ENCODE measurements at regions not wholly inside any gene's neighbourhood (a gene's known extent, or its start where the extent isn't known, plus 50 kb on each side); places are given as distances from the start of the nearest gene placed in this dataset.
"Not testable (repeated sequence)": the region's sequence is repeated elsewhere in the genome, so short reads cannot be mapped to it uniquely, and the experiment has no call there.

DNA sequence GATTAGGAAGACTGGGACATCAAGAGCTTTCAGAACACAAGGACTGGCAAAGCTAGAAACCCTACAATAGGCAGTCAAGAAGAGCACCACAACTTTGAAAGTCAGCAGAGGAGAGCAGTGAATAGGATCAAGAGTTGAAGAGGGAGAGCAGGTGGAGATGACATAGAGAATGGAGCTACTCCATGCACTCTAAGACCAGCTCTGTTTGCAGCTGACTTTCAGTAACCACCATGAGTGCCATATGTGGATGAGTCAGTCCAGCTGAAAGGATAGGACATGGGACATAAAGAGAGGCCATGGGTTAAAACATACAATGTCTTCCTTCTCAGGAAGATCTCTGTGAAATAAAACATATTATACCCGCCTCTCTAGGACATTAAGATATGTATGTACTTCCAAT is 289.1 kb upstream of the KLF4 start:
- no peak for DNase-seq (ENCODE audit: low read depth, low spot score)
- TF ChIP-seq YY1 (IDR thresholded peaks at IDR 0.05; ENCODE audit: insufficient read depth, insufficient read length) = no peak
- no peaks in the 10 kb centered on the region for H3K27me3 ChIP-seq (ENCODE audit: insufficient read depth, insufficient read length)
- H3K4me3 ChIP-seq (ENCODE audit: insufficient read length, low read depth) = no peak overlapping the region
- 0 out of 2 replicates have a peak, but pooled peaks cover 1% of the 10 kb centered on the region for H3K9me3 ChIP-seq (ENCODE audit: insufficient read depth, low read length)
- no peak overlapping the region for H3K9ac ChIP-seq (ENCODE audit: insufficient read length, low read depth)
- H3K36me3 ChIP-seq (ENCODE audit: insufficient read depth, insufficient read length, low read length) = no peaks in the 10 kb centered on the region
- no peaks in the 10 kb centered on the region for H3K4me1 ChIP-seq (ENCODE audit: insufficient read depth, insufficient read length)

DNA sequence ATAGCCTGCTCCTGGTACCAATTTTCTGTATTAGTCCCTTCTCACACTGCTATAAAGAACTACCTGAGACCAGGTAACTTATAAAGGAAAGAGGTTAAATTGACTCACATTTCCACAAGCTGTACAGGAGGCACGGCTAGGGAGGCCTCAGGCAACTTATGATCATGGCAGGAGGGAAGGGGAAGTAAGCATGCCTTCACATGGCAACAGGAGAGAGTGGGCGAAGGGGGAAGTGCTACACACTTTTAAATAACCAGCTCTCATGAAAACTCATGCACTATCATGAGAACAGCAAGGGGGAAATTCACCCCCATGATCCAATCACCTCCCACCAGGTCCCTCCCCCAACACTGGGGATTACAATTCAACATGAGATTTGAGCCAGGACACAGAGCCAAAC is 284.5 kb upstream of the KLF4 start:
- not testable (repeated sequence) for H3K4me3 ChIP-seq (ENCODE audit: insufficient read length, low read depth); H3K27me3 ChIP-seq (ENCODE audit: insufficient read depth, insufficient read length); H3K4me1 ChIP-seq (ENCODE audit: insufficient read depth, insufficient read length); H3K9ac ChIP-seq (ENCODE audit: insufficient read length, low read depth); H3K36me3 ChIP-seq (ENCODE audit: insufficient read depth, insufficient read length, low read length); DNase-seq (ENCODE audit: low read depth, low spot score)
- H3K9me3 ChIP-seq (ENCODE audit: insufficient read depth, low read length) = peaks cover 20% of the 10 kb centered on the region; the same call in 1 of the 2 replicates

- Histone ChIP-seq H3K9me3 (ENCODE audit: insufficient read depth, low read length) (peaks cover 20% of the 10 kb centered on the region; the same call in 1 of the 2 replicates), H3K36me3 (ENCODE audit: insufficient read depth, insufficient read length, low read length) (no peaks in the 10 kb centered on the region), H3K4me3 (ENCODE audit: insufficient read length, low read depth) (no peak overlapping the region), H3K27me3 (ENCODE audit: insufficient read depth, insufficient read length) (no peaks in the 10 kb centered on the region), H3K9ac (ENCODE audit: insufficient read length, low read depth) (no peak overlapping the region), H3K4me1 (ENCODE audit: insufficient read depth, insufficient read length) (peaks cover 6% of the 10 kb centered on the region)
- TF ChIP-seq SUZ12 (IDR thresholded peaks at IDR 0.05; ENCODE audit: extremely low read depth, insufficient read depth, insufficient read length) = no peak
- TF ChIP-seq ZNF274 (IDR thresholded peaks at IDR 0.05; ENCODE audit: low read depth, low read length) = no peak
- TF ChIP-seq YY1 (IDR thresholded peaks at IDR 0.05; ENCODE audit: insufficient read depth, insufficient read length) = no peak
- DNase-seq (ENCODE audit: low read depth, low spot score) = no peak
Measured at GRCh38 chr9:107772988-107773387, 283.4 kb upstream of the KLF4 start.

GRCh38 chr9:107770716-107771115 is 281.1 kb upstream of the KLF4 start:
- H3K4me3 ChIP-seq (ENCODE audit: insufficient read length, low read depth) = no peak overlapping the region
- no peak for DNase-seq (ENCODE audit: low read depth, low spot score)

GRCh38 chr9:107768224-107768623 is 278.7 kb upstream of the KLF4 start:
- DNase-seq (ENCODE audit: low read depth, low spot score) = no peak
- H3K27me3 ChIP-seq (ENCODE audit: insufficient read depth, insufficient read length) = no peaks in the 10 kb centered on the region
- no peaks in the 10 kb centered on the region for H3K36me3 ChIP-seq (ENCODE audit: insufficient read depth, insufficient read length, low read length)
- peaks cover 15% of the 10 kb centered on the region; the same call in 1 of the 2 replicates for H3K9me3 ChIP-seq (ENCODE audit: insufficient read depth, low read length)
- TF ChIP-seq SUZ12 (IDR thresholded peaks at IDR 0.05; ENCODE audit: extremely low read depth, insufficient read depth, insufficient read length) (no peak), ZNF274 (IDR thresholded peaks at IDR 0.05; ENCODE audit: low read depth, low read length) (no peak), YY1 (IDR thresholded peaks at IDR 0.05; ENCODE audit: insufficient read depth, insufficient read length) (no peak)
- no peak overlapping the region for H3K4me3 ChIP-seq (ENCODE audit: insufficient read length, low read depth)
- no peak overlapping the region for H3K9ac ChIP-seq (ENCODE audit: insufficient read length, low read depth)
- peaks cover 6% of the 10 kb centered on the region for H3K4me1 ChIP-seq (ENCODE audit: insufficient read depth, insufficient read length)

More at GRCh38 chr9:107770716-107771115, 281.1 kb upstream of the KLF4 start:
- TF ChIP-seq SUZ12 (IDR thresholded peaks at IDR 0.05; ENCODE audit: extremely low read depth, insufficient read depth, insufficient read length) (no peak), YY1 (IDR thresholded peaks at IDR 0.05; ENCODE audit: insufficient read depth, insufficient read length) (no peak), ZNF274 (IDR thresholded peaks at IDR 0.05; ENCODE audit: low read depth, low read length) (no peak)
- no peaks in the 10 kb centered on the region for H3K36me3 ChIP-seq (ENCODE audit: insufficient read depth, insufficient read length, low read length)
- no peak overlapping the region for H3K9ac ChIP-seq (ENCODE audit: insufficient read length, low read depth)
- H3K27me3 ChIP-seq (ENCODE audit: insufficient read depth, insufficient read length) = no peaks in the 10 kb centered on the region
- peaks cover 20% of the 10 kb centered on the region; the same call in 1 of the 2 replicates for H3K9me3 ChIP-seq (ENCODE audit: insufficient read depth, low read length)
- H3K4me1 ChIP-seq (ENCODE audit: insufficient read depth, insufficient read length) = peaks cover 6% of the 10 kb centered on the region

- Histone ChIP-seq H3K9me3 (ENCODE audit: insufficient read depth, low read length) (peaks cover 10% of the 10 kb centered on the region; the same call in 1 of the 2 replicates), H3K9ac (ENCODE audit: insufficient read length, low read depth) (no peak overlapping the region), H3K4me3 (ENCODE audit: insufficient read length, low read depth) (no peak overlapping the region)
Measured at GRCh38 chr9:107767711-107768110, 278.1 kb upstream of the KLF4 start.

GRCh38 chr9:107763469-107763868 is 273.9 kb upstream of the KLF4 start:
- H3K4me1 ChIP-seq (ENCODE audit: insufficient read depth, insufficient read length); H3K36me3 ChIP-seq (ENCODE audit: insufficient read depth, insufficient read length, low read length); H3K27me3 ChIP-seq (ENCODE audit: insufficient read depth, insufficient read length); H3K4me3 ChIP-seq (ENCODE audit: insufficient read length, low read depth); H3K9me3 ChIP-seq (ENCODE audit: insufficient read depth, low read length); DNase-seq (ENCODE audit: low read depth, low spot score); H3K9ac ChIP-seq (ENCODE audit: insufficient read length, low read depth): not testable (repeated sequence)

More at GRCh38 chr9:107767711-107768110, 278.1 kb upstream of the KLF4 start:
- no peak for TF ChIP-seq ZNF274 (IDR thresholded peaks at IDR 0.05; ENCODE audit: low read depth, low read length)
- TF ChIP-seq YY1 (IDR thresholded peaks at IDR 0.05; ENCODE audit: insufficient read depth, insufficient read length) = no peak
- no peak for TF ChIP-seq SUZ12 (IDR thresholded peaks at IDR 0.05; ENCODE audit: extremely low read depth, insufficient read depth, insufficient read length)
- DNase-seq (ENCODE audit: low read depth, low spot score) = no peak
- peaks cover 6% of the 10 kb centered on the region for H3K4me1 ChIP-seq (ENCODE audit: insufficient read depth, insufficient read length)
- H3K36me3 ChIP-seq (ENCODE audit: insufficient read depth, insufficient read length, low read length) = no peaks in the 10 kb centered on the region
- no peaks in the 10 kb centered on the region for H3K27me3 ChIP-seq (ENCODE audit: insufficient read depth, insufficient read length)

DNA sequence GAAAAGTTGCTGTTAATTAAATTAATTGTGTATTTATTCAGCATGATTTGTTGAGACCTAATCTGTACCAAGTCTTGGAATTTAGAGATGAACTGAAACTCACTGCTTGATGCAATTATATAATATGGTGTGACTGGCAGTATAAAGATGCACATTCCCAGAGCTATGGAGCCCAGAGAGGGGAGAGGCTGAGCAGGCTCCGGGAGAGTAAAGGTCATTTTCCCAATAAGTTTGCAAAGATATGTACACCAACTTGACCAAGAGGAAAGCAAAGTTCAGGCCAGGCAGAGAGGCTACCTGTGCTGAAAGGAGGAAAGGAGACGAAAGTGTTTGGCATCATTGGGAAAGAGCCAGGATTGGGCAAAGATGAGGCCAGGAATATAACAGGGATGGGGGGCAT is 271.7 kb upstream of the KLF4 start:
- no peak overlapping the region for H3K9ac ChIP-seq (ENCODE audit: insufficient read length, low read depth)
- H3K4me1 ChIP-seq (ENCODE audit: insufficient read depth, insufficient read length) = peaks cover 3% of the 10 kb centered on the region
- H3K4me3 ChIP-seq (ENCODE audit: insufficient read length, low read depth) = no peak overlapping the region
- no peaks in the 10 kb centered on the region for H3K27me3 ChIP-seq (ENCODE audit: insufficient read depth, insufficient read length)
- no peaks in the 10 kb centered on the region for H3K9me3 ChIP-seq (ENCODE audit: insufficient read depth, low read length)
- TF ChIP-seq ZNF274 (IDR thresholded peaks at IDR 0.05; ENCODE audit: low read depth, low read length) (no peak), YY1 (IDR thresholded peaks at IDR 0.05; ENCODE audit: insufficient read depth, insufficient read length) (no peak), SUZ12 (IDR thresholded peaks at IDR 0.05; ENCODE audit: extremely low read depth, insufficient read depth, insufficient read length) (no peak)
- no peak for DNase-seq (ENCODE audit: low read depth, low spot score)
- H3K36me3 ChIP-seq (ENCODE audit: insufficient read depth, insufficient read length, low read length) = no peaks in the 10 kb centered on the region

Data from NT2/D1 (cell line).